ENCODE measurements at regions not wholly inside any gene's neighbourhood (a gene's known extent, or its start where the extent isn't known, plus 50 kb on each side); places are given as distances from the start of the nearest gene placed in this dataset.

- DNase-seq: no peak
These were observed 51.8 kb upstream of the CASZ1 start for GRCh38 chr1:10848109-10848684.

GRCh38 chr1:10850026-10850425 lies 53.6 kb upstream of the CASZ1 start:
- DNase-seq: no peak

GRCh38 chr1:10851024-10852013 lies 54.9 kb upstream of the CASZ1 start:
- DNase-seq: no peak

- no peak for DNase-seq
These were observed 55.6 kb upstream of the CASZ1 start for GRCh38 chr1:10852018-10852417.

GRCh38 chr1:10852486-10852885 lies 56.0 kb upstream of the CASZ1 start:
- no peak for DNase-seq

- no peak for DNase-seq
These were observed 56.6 kb upstream of the CASZ1 start for GRCh38 chr1:10852998-10853520.

GRCh38 chr1:10853701-10854100 lies 57.3 kb upstream of the CASZ1 start:
- no peak for DNase-seq

GRCh38 chr1:10854856-10855459 lies 58.5 kb upstream of the CASZ1 start:
- no peak for DNase-seq

GRCh38 chr1:10856176-10856683 lies 59.8 kb upstream of the CASZ1 start:
- no peak for DNase-seq

- DNase-seq: no peak
These were observed 60.6 kb upstream of the CASZ1 start for GRCh38 chr1:10856863-10857598.

GRCh38 chr1:10857687-10858086 lies 61.2 kb upstream of the CASZ1 start:
- DNase-seq: no peak

GRCh38 chr1:10860218-10860617 lies 63.8 kb upstream of the CASZ1 start:
- no peak for DNase-seq

GRCh38 chr1:10860682-10861081 lies 64.2 kb upstream of the CASZ1 start:
- no peak for DNase-seq

GRCh38 chr1:10861822-10862221 lies 65.4 kb upstream of the CASZ1 start:
- no peak for DNase-seq

GRCh38 chr1:10862743-10863335 lies 66.4 kb upstream of the CASZ1 start:
- no peak for DNase-seq

GRCh38 chr1:10863886-10864285 lies 67.4 kb upstream of the CASZ1 start:
- no peak for DNase-seq

- no peak for DNase-seq
These were observed 68.3 kb upstream of the CASZ1 start for GRCh38 chr1:10864776-10865175.

- no peak for DNase-seq
These were observed 69.3 kb upstream of the CASZ1 start for GRCh38 chr1:10865518-10866320.

GRCh38 chr1:10866321-10867093 lies 70.1 kb upstream of the CASZ1 start:
- no peak for DNase-seq

- peak; percentile 39 for DNase-seq
These were observed 70.8 kb upstream of the CASZ1 start for GRCh38 chr1:10867138-10867721.
